IPS-11a (cell line): ENCODE measurements at regions not wholly inside any gene's neighbourhood (a gene's known extent, or its start where the extent isn't known, plus 50 kb on each side); places are given as distances from the start of the nearest gene placed in this dataset.

ENCODE experiments used
- H3K4me3 ChIP-seq: one replicate; pipeline ENCODE4 v1.5.1; 2013; ENCODE audit warnings: low read depth, low read length, control low read depth

- no peak overlapping the region for H3K4me3 ChIP-seq
Observed at GRCh38 chr5:174877987-174878386, 153.6 kb downstream of the MSX2 start.

DNA sequence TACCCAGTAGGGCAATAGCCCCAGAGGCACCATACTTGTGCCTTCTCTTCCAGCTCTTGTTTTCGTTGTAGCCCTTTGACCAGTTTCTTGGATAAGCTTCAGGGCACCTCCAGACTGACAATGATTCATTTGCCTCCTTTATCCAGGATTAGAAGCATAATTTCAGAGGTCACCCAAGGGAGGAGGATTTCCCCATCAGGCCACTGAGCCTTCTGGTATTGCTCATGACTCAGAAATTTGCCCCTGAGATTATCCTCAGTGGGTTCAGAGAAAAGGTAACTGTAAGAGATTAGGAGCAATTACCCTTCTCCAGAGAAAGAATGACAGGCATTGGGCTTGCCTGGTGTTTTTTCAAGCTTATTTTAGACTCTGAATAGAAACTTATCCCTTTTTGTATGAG is 147.9 kb downstream of the MSX2 start:
- no peak overlapping the region for H3K4me3 ChIP-seq

DNA sequence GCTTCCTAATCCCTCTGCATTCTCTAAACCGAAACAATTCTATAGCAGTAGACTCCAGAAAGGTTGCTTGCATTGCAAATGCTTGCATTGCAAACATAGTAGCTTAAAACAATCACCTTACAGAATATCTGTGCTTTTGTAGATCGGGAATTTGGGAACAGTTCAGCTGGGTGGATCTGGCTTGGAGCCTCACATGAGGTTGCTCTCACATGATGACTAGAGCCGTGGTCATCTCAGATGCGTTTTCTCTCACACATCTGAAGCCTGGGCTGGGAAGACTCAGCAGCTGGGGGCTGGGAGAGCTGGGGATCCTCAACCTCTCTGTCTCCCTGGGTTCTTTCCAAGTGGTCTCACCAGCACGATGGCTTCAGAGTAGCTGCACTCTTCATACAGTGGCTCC is 127.8 kb downstream of the MSX2 start:
- no peak overlapping the region for H3K4me3 ChIP-seq

GRCh38 chr5:174850565-174851169 is 126.3 kb downstream of the MSX2 start:
- H3K4me3 ChIP-seq = no peak overlapping the region

GRCh38 chr5:174849426-174849825 is 125.0 kb downstream of the MSX2 start:
- no peak overlapping the region for H3K4me3 ChIP-seq

- H3K4me3 ChIP-seq = no peak overlapping the region
Observed at GRCh38 chr5:174844971-174845370, 120.6 kb downstream of the MSX2 start.

DNA sequence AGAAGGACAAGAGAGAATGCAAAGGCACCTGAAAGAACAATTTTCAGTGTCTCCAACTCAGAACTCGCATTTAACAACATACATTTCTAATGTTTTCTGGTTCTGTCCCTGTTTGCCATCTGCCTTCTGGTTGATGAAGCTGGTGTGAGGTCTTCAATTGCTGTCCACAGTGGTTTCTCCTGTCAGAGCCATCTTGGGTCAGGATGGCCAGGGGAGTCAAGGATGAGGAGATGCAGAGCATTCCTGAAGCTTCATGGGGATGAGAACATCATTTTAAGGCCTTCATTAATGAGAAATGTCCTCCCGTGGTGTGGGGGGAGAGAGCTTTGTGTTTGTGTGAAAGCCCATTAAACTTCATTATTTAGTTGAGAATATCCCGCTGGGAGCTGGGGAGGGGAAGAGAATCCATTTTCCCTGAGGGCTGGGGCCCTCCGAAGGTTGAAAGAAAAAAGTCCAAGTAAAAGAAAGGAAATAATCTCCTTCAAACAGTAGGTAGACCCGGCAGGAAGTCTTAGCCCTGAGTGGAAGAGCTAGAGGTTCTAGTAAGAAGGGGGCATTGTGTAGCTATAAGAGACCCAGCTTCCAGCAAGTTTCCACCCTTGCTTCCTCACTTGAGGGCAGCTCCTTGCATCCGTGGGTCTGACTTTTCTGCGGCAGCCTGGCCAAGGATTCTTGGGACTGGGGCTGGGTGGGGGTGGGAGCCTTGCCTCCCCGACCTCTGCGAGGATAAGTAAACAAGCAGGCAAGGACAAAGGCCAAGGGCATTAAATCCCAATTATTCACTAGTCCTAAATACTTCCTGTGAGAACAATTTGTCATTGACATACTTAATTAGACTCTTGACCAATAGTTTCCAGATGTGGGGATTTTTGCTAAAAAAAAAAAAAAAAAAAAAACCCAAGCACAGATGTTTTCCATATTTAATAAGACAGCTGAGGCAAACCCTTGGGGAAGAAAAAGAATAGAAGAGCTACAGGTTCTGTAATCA is 119.2 kb downstream of the MSX2 start:
- H3K4me3 ChIP-seq = no peak overlapping the region

GRCh38 chr5:174840435-174840834 is 116.1 kb downstream of the MSX2 start:
- no peak overlapping the region for H3K4me3 ChIP-seq

- H3K4me3 ChIP-seq = no peak overlapping the region
Observed at GRCh38 chr5:174839196-174839595, 114.8 kb downstream of the MSX2 start.

GRCh38 chr5:174837919-174838902 is 113.8 kb downstream of the MSX2 start:
- no peak overlapping the region for H3K4me3 ChIP-seq

- H3K4me3 ChIP-seq = no peak overlapping the region
Observed at GRCh38 chr5:174834081-174834480, 109.7 kb downstream of the MSX2 start.

DNA sequence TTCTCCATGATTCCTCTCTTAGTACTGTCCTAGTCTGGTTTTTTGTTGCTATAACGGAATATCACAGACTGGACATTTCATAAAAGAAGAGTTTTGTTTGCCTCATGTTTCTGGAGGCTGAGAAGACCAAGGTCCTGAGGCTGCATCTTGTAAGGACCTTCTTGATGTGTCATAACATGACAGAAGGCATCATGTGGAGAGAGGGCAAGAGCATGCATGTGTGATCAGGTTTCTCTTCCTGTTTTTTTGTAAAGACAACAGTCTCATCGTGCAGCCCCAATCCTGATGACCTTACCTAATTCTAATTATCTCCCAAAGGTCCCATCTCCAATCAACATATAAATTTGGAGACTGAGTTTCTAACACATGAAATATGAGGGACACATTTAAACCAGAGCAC is 108.4 kb downstream of the MSX2 start:
- H3K4me3 ChIP-seq = no peak overlapping the region

- no peak overlapping the region for H3K4me3 ChIP-seq
Observed at GRCh38 chr5:174832025-174832424, 107.6 kb downstream of the MSX2 start.

- no peak overlapping the region for H3K4me3 ChIP-seq
Observed at GRCh38 chr5:174831031-174831660, 106.8 kb downstream of the MSX2 start.

- no peak overlapping the region for H3K4me3 ChIP-seq
Observed at GRCh38 chr5:174829511-174829864, 105.1 kb downstream of the MSX2 start.

DNA sequence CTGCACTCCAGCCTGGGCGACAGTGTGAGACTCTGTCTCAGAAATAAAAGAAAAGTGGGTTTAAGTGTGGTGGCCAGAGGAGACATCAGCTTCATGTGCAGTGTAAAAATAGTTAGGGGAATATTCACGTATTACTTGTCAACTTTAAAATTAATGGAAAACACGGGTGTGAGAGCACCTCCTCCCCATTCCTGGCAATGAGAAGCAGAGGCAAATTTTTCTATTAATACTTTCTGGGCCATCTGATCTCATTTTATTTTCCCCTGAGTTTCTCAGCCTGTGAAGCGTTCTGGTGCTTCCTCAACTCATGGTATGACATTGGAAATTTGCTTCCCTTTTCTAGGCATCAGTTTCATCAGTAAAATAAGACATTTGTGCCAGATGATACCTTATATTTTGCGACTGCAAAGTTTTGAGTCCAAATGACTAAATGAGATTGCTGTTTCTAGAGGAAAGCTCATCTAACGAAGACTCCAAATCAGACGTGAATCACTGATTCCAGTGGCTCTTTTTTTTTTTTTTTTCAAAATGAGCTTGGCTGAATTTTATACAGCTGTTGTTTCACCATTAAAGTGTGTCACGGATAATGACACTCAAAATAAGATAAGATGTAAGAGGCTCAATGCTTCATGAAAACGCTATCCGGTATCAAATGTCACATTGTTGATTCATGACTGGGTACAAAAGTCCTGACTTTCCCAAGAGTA is 104.6 kb downstream of the MSX2 start:
- no peak overlapping the region for H3K4me3 ChIP-seq

GRCh38 chr5:174827558-174827957 is 103.2 kb downstream of the MSX2 start:
- no peak overlapping the region for H3K4me3 ChIP-seq

DNA sequence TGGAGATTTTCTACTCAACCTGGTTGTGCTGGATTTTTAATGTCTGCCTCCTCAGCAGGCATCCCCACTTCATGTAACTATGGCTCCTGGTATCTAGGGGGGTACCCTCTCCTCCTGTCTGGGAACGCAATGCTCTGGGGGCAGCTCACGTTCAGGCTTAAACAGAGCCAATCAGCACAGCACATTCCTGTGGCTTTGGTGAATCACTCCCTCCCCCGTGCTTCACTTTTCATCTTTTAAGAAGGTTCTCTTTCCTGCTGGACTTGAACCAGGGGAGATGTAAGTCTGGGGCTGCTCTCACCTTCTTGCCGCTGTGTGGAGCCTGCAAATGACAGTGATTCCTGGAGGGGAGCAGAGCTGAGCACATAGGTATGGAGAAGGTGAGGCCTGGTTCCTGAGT is 101.2 kb downstream of the MSX2 start:
- no peak overlapping the region for H3K4me3 ChIP-seq

DNA sequence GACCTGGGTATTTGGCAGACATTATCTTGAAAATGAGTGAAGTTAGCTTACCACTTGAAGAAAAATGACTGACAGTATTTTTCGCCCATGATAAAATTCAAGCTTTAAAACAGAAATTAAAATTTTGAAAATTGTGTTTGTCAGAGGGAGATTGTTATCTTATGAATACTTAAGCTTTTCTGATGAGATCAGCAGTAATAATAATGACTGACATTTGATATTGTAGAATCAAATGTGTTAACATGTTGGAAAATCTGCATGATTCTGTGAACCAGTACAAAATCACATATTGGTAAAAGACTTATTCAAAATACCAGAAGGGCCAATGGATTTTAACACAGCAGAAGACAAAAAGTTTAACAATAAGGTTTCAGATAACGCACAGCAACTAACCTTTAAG is 94.0 kb downstream of the MSX2 start:
- H3K4me3 ChIP-seq = no peak overlapping the region

DNA sequence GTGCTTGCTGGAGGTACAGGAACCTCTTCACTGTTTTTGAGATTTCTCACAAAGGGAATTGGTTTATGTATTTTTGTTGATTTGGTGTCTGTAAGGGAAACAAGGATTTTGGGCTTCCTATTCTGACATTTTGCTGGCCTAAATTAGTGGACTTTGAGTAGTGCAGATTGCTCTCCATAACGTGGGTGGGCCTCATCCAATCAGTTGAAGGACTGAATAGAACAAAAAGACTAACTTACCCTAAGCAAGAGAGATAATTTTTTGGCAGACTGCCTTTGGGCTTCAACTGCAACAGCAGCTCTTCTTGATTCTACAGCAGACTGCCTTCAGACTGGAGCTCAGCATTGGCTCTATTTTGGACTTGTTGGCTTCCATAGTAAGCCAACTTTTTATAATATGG is 93.2 kb downstream of the MSX2 start:
- H3K4me3 ChIP-seq = no peak overlapping the region
